Motor neuron (in vitro differentiated cells): ENCODE measurements at regions not wholly inside any gene's neighbourhood (a gene's known extent, or its start where the extent isn't known, plus 50 kb on each side); places are given as distances from the start of the nearest gene placed in this dataset.
"Not testable (repeated sequence)": the region's sequence is repeated elsewhere in the genome, so short reads cannot be mapped to it uniquely, and the experiment has no call there.

Source experiments
- ATAC-seq, 8 experiments: fragments of 200-7000 bp; cut with Tn5 transposase; replicated peaks in 6 of 8; 2 replicates each; pipeline ENCODE4 v1.8.0; 2021; ENCODE audit warnings: mild to moderate bottlenecking in 8 of 8, moderate library complexity in 8 of 8
- H3K27ac ChIP-seq, 2 donors: fragments of 250-450 bp; sonication (Bioruptor Pico); 2 replicates each; pipeline ENCODE4 v1.9.0; 2021; ENCODE audit warnings: antibody characterized with exemption in 2 of 2, mild to moderate bottlenecking in 2 of 2, moderate library complexity in 1 of 2
- H3K4me1 ChIP-seq, 2 donors: fragments of 250-450 bp; sonication (Bioruptor Pico); replicated peaks in 1 of 2; 2 replicates each; pipeline ENCODE4 v1.6.1; 2021; ENCODE audit warnings: antibody characterized with exemption in 2 of 2, mild to moderate bottlenecking in 2 of 2, moderate library complexity in 1 of 2
- H3K4me3 ChIP-seq, 5 donors: fragments of 250-450 bp; sonication (Bioruptor Pico); 2 replicates each; pipeline ENCODE4 v1.9.0; 2021; ENCODE audit warnings: antibody characterized with exemption in 5 of 5, mild to moderate bottlenecking in 5 of 5, moderate library complexity in 4 of 5
- WGBS, 10 experiments: fragments of 450-650 bp; shearing (Covaris generic); methylation state at CpG; one replicate each; pipeline ENCODE4 v1.0.0; 2022; 5-methylcytosine and 5-hydroxymethylcytosine counted together
- in situ Hi-C, 9 experiments: fragments of 400-800 bp; cut with MboI; loops; one replicate each; pipeline ENCODE4 v1.15.0; 2021; ENCODE audit warnings: low sequenced_read_pairs in 9 of 9, low pct_unique_long_range_greater_than_20kb in 2 of 9; ENCODE audit not compliant: unreplicated experiment in 9 of 9

DNA sequence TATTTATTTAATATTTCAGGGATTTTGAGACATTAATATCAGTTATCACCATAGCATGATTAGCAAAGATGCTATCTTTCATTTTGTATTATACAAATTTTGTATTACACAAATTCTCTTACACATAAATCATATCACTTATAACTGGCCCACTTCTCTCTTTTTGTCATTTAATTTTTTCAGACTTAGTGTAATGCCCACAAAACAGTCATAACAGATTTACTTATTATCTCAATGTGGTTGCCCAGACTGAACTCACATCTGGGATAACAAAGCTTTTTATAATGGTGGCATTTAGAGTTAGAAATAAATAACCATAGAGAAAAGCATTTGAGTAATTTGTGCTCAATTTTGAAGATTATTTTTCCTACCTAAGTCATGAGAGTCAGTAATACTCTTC is 148.3 kb downstream of the TFAP2B start:
- ATAC-seq: no peak
- Histone ChIP-seq H3K4me3 (no peak overlapping the region), H3K4me1 (no peaks in the 10 kb centered on the region), H3K27ac (no peak overlapping the region)
- in situ Hi-C loops: no loop called here

DNA sequence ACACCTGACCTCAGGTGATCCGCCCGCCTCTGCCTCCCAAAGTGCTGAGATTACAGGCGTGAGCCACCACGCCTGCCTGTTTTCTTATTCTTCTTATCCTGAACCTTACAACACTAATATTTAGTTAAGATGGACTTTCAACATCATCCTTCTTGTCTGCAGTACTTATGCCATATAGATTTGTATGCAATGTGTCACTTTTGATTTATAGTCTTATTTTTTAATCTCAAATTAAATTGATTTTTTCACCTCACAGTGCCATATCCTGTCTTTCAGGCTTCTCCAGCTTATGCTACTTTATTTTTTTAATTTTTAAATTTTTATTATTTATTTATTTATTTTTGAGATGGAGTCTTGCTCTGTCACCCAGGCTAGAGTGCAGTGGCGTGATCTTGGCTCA is 149.6 kb downstream of the TFAP2B start:
- in situ Hi-C loops, H3K4me1 ChIP-seq, ATAC-seq, H3K27ac ChIP-seq, H3K4me3 ChIP-seq: not testable (repeated sequence)
- 44 to 100% (median 97%) methylated on average over 1 to 5 of the region's 5 CpGs; no CpG with 5 or more reads in 1 of the 10 experiments for WGBS, 10 experiments

DNA sequence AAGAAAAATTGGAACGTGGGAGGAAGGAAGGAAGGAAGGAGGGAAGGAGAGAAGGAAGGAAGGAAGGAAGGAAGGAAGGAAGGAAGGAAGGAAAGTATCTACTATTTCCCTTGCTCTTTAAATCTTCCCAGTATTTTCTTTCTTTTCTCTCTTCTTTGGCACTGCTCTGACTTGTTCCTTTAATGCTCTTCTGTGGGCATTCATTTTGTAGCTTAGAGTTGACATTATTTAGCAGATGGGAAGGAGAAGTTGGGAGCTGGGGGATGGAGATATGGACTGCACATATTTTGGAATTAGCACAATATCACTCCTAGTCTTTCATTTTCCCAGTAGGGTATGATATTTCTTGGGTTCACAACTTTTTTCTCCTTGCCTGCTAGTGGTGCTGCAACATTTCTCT is 152.2 kb downstream of the TFAP2B start:
- 40% methylated on average over 1 of the region's 1 CpG; no CpG with 5 or more reads in 9 of the 10 experiments for WGBS, 10 experiments
- no peaks in the 10 kb centered on the region for H3K4me1 ChIP-seq
- no peak overlapping the region for H3K4me3 ChIP-seq
- in situ Hi-C loops: no loop called here
- no peak for ATAC-seq
- H3K27ac ChIP-seq: no peak overlapping the region

DNA sequence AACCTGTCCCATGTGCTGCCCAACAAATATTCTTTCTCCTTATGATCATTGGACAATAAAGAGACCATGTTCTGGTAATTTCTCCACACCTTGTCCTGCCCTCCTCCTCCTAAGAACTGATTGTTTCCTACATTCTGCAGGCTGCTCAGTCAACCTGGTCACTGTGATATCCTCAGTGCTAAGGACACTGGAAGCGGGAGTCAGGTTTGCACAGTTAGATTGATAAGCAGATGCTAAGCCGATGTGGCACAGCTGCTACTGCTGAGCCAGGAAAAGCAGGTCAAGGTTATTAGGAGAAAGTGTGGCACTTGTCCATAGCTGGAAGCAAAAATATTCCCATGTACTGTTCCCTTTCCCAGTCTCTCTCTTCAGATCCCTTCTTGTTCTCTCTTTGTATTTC is 154.8 kb downstream of the TFAP2B start:
- Histone ChIP-seq H3K4me1 (no peaks in the 10 kb centered on the region), H3K27ac (no peak overlapping the region), H3K4me3 (no peak overlapping the region)
- no peak for ATAC-seq
- 25 to 100% (median 93%) methylated on average over 1 to 2 of the region's 2 CpGs; no CpG with 5 or more reads in 3 of the 10 experiments for WGBS, 10 experiments
- in situ Hi-C loops: no loop called here

DNA sequence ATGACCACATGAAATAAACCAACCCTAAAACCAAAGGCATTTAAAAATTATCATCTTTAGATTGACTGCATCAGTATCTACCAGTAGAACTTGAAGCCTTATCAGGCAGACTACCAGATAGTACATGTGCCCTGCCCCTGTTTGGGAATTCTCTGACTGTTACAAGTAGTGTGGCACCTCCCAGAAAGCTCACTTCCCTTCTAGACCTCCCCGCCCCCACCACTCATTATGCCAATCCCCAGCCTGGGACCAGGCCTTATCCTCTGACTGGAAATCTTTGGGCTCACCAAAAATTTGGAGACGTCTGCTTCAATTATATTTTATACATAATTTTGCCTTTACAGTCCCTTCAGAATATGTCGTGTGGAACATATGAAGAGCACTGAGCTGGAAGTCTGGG is 155.6 kb downstream of the TFAP2B start:
- Histone ChIP-seq H3K4me1 (peaks cover 0 to under 1% of the 10 kb centered on the region in 2 donors), H3K4me3 (no peak overlapping the region), H3K27ac (no peak overlapping the region)
- WGBS, 10 experiments: 11 to 93% (median 80%) methylated on average over 2 to 3 of the region's 3 CpGs; no CpG with 5 or more reads in 3 of the 10 experiments
- peak in 1 of 8 experiments; percentile 42 for ATAC-seq
- in situ Hi-C loops: no loop called here

DNA sequence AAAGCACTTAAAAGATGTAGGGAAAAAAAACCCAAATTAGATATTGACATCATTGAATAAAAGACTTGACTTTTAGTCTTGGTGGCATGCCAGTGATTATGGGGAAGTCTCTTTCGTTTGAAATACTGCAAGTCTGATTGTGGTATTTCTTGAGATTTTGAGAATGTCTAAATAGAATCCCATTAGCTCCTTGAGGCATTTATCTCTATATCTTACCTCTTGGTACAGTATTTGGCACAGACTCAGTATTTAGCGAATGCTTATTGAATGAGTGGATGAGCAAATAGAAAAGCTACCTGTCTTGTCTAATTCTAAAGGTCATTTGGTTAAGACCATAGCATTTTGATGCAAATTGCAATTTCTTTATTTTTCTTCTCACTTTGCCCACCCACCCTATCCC is 156.5 kb downstream of the TFAP2B start:
- in situ Hi-C loops: loop anchor here in 1 of 9 experiments (25.0 kb wide), 1 partner anchor 88 kb away; no protein-coding TSS in a partner anchor
- H3K4me1 ChIP-seq: peaks cover 0 to 3% of the 10 kb centered on the region in 2 donors
- 11 to 100% (median 73%) methylated on average over 1 to 2 of the region's 2 CpGs; no CpG with 5 or more reads in 1 of the 10 experiments for WGBS, 10 experiments
- no peak overlapping the region for H3K4me3 ChIP-seq
- no peak for ATAC-seq
- no peak overlapping the region for H3K27ac ChIP-seq

DNA sequence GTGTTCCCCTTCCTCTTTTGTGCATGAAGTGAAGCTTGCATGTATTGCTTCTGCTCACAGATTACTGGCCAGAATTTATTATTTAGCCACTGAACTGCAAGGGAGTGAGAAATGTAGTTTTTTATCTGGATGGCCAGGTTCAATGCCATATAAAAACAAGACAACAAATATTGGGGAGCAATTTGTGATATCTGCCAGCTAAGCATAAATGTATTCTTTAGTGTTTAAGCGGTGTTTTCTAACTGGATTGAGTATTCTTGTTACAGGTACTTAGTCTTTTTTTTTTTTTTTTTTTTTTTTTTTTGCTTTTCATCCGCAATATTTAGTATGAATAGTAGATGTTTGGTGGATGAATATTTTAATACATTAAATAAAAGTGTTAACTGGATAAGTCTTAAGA is 158.2 kb downstream of the TFAP2B start:
- Histone ChIP-seq H3K27ac (no peak overlapping the region), H3K4me1 (peaks cover 0 to 3% of the 10 kb centered on the region in 2 donors), H3K4me3 (no peak overlapping the region)
- 40 to 100% (median 90%) methylated on average over 1 to 2 of the region's 2 CpGs; no CpG with 5 or more reads in 1 of the 10 experiments for WGBS, 10 experiments
- in situ Hi-C loops: loop anchor here in 1 of 9 experiments (25.0 kb wide), 1 partner anchor 90 kb away; no protein-coding TSS in a partner anchor
- no peak for ATAC-seq

DNA sequence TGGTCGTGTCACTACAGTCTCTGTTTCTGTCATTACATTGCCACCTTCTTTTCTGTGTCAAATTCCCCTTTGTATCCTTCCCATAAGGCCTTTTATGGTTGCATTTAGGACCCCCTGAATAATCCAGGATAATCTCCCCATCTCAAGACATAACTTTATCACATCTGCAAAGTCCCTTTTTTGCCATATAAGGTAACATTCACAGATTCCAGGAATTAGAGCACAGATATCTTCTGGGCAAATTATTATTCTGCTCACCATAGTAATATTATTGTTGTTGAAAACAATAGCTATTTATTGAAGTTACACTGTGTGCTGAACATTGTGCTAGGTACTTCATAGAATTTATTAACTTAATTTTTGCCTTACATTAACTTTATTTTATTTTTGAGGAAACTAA is 159.1 kb downstream of the TFAP2B start:
- ATAC-seq: no peak
- Histone ChIP-seq H3K4me3 (no peak overlapping the region), H3K4me1 (peaks cover 0 to 3% of the 10 kb centered on the region in 2 donors), H3K27ac (no peak overlapping the region)
- in situ Hi-C loops: loop anchor here in 1 of 9 experiments (25.0 kb wide), 1 partner anchor 90 kb away; no protein-coding TSS in a partner anchor
- 20 to 80% (median 63%) methylated on average over 1 of the region's 1 CpG; no CpG with 5 or more reads in 3 of the 10 experiments for WGBS, 10 experiments

DNA sequence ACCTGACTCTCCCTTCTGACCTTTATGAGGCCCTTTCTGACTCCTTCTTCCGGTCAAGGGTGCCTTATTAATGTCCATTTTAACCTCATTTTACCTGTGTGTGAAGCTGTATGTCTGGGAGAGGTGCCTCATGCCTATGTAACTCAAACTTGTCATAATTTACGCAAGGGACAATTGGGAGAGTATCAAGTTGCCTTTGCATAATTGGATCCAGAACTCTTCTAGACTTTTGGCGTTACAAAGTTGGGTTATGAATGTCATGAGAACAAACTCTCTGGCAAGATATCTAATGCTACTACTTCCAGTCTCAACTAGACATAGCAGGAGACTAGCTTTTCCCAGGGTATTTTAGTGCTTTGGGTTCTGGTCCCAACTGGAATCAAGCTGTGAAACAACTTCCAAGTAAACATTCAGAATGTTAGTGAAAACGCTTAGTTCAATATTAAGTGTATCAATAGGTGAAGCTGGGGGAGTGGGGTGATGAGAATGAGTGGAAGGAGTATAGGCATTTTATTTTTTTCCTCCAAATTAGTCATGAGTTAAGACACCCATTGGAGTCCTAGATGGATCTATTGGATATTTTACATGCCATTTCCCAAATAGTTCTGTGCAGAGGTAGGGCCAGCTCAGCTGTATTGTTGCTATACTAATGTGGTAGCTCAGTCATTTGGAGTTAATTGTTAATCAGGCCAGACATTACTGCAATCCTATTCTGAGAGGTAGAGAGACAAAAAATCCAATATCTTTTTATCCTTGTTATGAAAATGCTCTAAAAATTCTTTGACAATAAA is 159.9 kb downstream of the TFAP2B start:
- in situ Hi-C loops: loop anchor here in 1 of 9 experiments (25.0 kb wide), 1 partner anchor 91 kb away; no protein-coding TSS in a partner anchor
- ATAC-seq: peak in 2 of 8 experiments; percentile 28 to 78
- WGBS, 10 experiments: 8 to 100% (median 60%) methylated on average over 1 to 4 of the region's 4 CpGs; no CpG with 5 or more reads in 1 of the 10 experiments
- H3K27ac ChIP-seq: no peak overlapping the region
- peaks cover 0 to 3% of the 10 kb centered on the region in 2 donors for H3K4me1 ChIP-seq
- H3K4me3 ChIP-seq: no peak overlapping the region

DNA sequence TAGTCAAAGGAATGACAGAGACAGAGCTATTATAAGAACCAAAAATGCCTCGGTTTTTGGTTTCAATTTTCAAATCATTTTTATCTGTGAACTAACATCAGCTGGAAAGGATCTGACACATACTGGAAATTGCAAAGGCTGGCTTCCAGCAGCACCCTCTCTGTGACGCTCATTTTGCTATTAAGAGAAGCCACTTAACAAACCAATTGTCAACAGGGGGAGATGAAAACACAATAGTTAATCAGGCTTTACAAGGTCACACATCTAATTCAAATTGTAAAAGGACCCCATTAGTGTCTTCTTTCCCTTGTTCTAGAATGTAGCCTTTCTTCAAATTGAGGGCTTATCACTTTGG is 160.5 kb downstream of the TFAP2B start:
- ATAC-seq: no peak
- 0 to 100% (median 61%) methylated on average over 1 to 2 of the region's 2 CpGs; no CpG with 5 or more reads in 1 of the 10 experiments for WGBS, 10 experiments
- Histone ChIP-seq H3K4me3 (no peak overlapping the region), H3K4me1 (peaks cover 0 to 3% of the 10 kb centered on the region in 2 donors), H3K27ac (no peak overlapping the region)
- in situ Hi-C loops: loop anchor here in 1 of 9 experiments (25.0 kb wide), 1 partner anchor 92 kb away; no protein-coding TSS in a partner anchor

DNA sequence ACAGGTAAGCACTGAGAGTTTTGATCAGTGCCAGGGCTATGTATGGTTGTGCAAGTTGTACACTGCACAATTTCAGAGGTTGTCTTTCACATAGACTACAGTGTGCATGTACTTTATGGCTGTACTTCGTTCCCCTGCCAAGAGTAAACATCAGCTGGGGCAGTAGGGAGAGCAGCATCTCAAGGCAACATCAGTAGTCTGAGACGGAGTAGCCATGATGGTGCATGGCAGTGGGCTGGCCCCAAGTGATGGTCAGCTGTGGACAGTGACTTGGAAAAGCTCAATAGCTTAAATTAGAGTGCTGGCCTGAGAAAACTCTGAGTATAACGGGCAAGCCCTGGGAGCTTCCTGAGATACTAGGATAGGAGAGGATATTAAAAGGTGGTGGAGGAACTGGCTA is 165.5 kb downstream of the TFAP2B start:
- in situ Hi-C loops: loop anchor here in 1 of 9 experiments (25.0 kb wide), 1 partner anchor 97 kb away; no protein-coding TSS in a partner anchor
- Histone ChIP-seq H3K4me3 (no peak overlapping the region), H3K27ac (no peak overlapping the region), H3K4me1 (peaks cover 0 to 3% of the 10 kb centered on the region in 2 donors)
- 0 to 100% (median 75%) methylated on average over 1 to 2 of the region's 3 CpGs; no CpG with 5 or more reads in 4 of the 10 experiments for WGBS, 10 experiments
- ATAC-seq: no peak

DNA sequence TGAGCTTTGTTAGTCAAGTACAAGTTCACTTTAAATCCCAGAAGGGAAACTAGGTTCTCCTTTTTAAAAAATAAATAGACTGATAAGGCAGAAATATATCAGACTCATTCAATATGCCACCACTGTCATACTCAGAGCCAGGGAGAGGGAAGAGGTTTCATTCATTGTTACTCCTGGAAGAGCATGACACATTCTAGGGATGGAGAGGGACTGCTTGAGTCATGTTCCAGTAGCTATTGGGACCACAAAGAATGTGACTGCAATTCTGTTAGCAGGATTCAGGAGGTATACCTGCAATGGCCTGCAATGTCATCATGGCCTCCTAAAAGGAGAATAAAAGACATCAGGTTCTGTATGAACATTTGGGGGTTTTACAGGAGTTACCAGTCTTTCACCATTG is 167.6 kb downstream of the TFAP2B start:
- in situ Hi-C loops: loop anchor here in 1 of 9 experiments (25.0 kb wide), 1 partner anchor 99 kb away; no protein-coding TSS in a partner anchor
- no peak overlapping the region for H3K27ac ChIP-seq
- ATAC-seq: no peak
- no peaks in the 10 kb centered on the region for H3K4me1 ChIP-seq
- no peak overlapping the region for H3K4me3 ChIP-seq

DNA sequence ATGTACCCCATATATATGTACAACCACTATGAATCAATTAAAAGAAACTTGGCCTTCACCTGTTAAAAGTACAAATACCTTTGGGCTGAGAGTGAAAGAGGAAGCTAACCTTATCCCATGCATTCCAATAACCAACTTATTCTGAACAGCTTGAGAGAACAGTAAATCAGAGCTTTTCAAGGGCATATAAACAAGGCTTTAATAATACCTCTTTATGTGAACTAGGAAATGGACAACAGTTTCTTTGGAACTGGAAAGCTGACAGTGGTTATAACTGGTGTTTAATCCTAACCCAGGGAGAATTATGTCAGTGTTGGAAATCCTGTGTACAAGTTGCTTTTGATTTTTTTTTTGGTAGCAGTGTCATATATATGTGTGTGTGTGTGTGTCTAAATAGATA is 170.5 kb downstream of the TFAP2B start:
- in situ Hi-C loops: loop anchor here in 1 of 9 experiments (25.0 kb wide), 1 partner anchor 102 kb away; no protein-coding TSS in a partner anchor

More for the DNA sequence above, 170.5 kb downstream of the TFAP2B start:
- Histone ChIP-seq H3K27ac (no peak overlapping the region), H3K4me1 (no peaks in the 10 kb centered on the region), H3K4me3 (no peak overlapping the region)
- no peak for ATAC-seq
